K562 (cell line): ENCODE measurements at regions not wholly inside any gene's neighbourhood (a gene's known extent, or its start where the extent isn't known, plus 50 kb on each side); places are given as distances from the start of the nearest gene placed in this dataset.

Experiments used
- ATAC-seq: fragments of 200-7000 bp; cut with Tn5 transposase; 3 replicates; pipeline ENCODE4 v1.9.1; 2020; ENCODE audit warnings: moderate library complexity
- BruUV-seq: library from RNA; stranded (reverse); fragments of 400-500 nt; replicated peaks from 2 replicates; lab custom pipeline; 2021; lab: Mats Ljungman, UMichigan
- CTCF ChIA-PET: fragments of 300-600 bp; formaldehyde crosslinking; extraction: SDS; loops from one replicate; lab custom pipeline; 2021; ENCODE audit warnings: low intra/inter-chr PET ratio; lab: Yijun Ruan, JAX
- POLR2A ChIA-PET: fragments of 300-600, 350-650 bp; sonication (Branson Sonifier 250); formaldehyde crosslinking; extraction: SDS; loops from one replicate; lab custom pipeline; 2021; ENCODE audit warnings: antibody characterized with exemption, inconsistent platforms; lab: Yijun Ruan, JAX
- DNase-seq, 4 experiments: peaks; one replicate each; pipeline versions ENCODE4 v3.0.0 to v3.0.0-alpha.2; 2011 to 2018; ENCODE audit warnings: low spot score in 3 of 4, mixed read lengths in 3 of 4; ENCODE audit errors: extremely low read depth in 1 of 4
- FAIRE-seq: peaks from 2 replicates; lab custom pipeline; 2011; peaks lifted over from hg19 to GRCh38; lab: Jason Lieb, UNC
- H2AFZ ChIP-seq: 2 replicates; pipeline ENCODE4 v1.6.0; 2011; ENCODE audit warnings: low read depth, low read length, control low read depth, inconsistent platforms
- H3K27ac ChIP-seq: fragments of 200-600 bp; 3 replicates; pipeline ENCODE4 v1.8.0; 2011; ENCODE audit warnings: low read depth, mild to moderate bottlenecking, control low read depth, inconsistent platforms, low read length, moderate library complexity, mixed read lengths; ENCODE audit errors: extremely low read depth
- H3K27me3 ChIP-seq, 2 experiments: fragments of 300-600 bp in 1 of 2; 2 replicates in 1 of 2; 3 replicates in 1 of 2; pipeline versions ENCODE4 v1.6.0 to v1.8.0; 2011; ENCODE audit warnings: inconsistent platforms in 2 of 2, low read length in 2 of 2, mild to moderate bottlenecking in 1 of 2, mixed read lengths in 1 of 2, moderate library complexity in 1 of 2; ENCODE audit not compliant: control insufficient read depth in 2 of 2, insufficient read depth in 2 of 2
- H3K36me3 ChIP-seq: fragments of 300-600 bp; 3 replicates; pipeline ENCODE4 v1.8.0; 2011; ENCODE audit warnings: mild to moderate bottlenecking, low read length, inconsistent platforms; ENCODE audit not compliant: control insufficient read depth, insufficient read depth
- H3K4me1 ChIP-seq, 2 experiments: fragments of 200-600 bp in 1 of 2; replicated peaks in 1 of 2; 2 replicates in 1 of 2; 3 replicates in 1 of 2; pipeline versions ENCODE4 v1.5.1 to v1.8.0; 2011; ENCODE audit warnings: inconsistent platforms in 2 of 2, low read length in 2 of 2, mild to moderate bottlenecking in 1 of 2, mixed read lengths in 1 of 2, moderate library complexity in 1 of 2; ENCODE audit not compliant: control insufficient read depth in 2 of 2, insufficient read depth in 2 of 2
- H3K4me2 ChIP-seq: 2 replicates; pipeline ENCODE4 v1.6.1; 2011; ENCODE audit warnings: low read length, control low read depth, inconsistent platforms, mixed read lengths; ENCODE audit not compliant: insufficient read depth
- H3K4me3 ChIP-seq: fragments of 200-600 bp; sonication (generic), shearing (Covaris generic); 2 replicates; pipeline ENCODE4 v1.5.1; 2016; ENCODE audit warnings: control low read depth, inconsistent platforms
- H3K79me2 ChIP-seq: fragments of 200-600 bp; 3 replicates; pipeline ENCODE4 v1.8.0; 2011; ENCODE audit warnings: low read length, inconsistent platforms; ENCODE audit not compliant: control insufficient read depth, insufficient read depth
- H3K9ac ChIP-seq, 2 experiments: 2 replicates each; pipeline versions ENCODE4 v1.6.0 to v1.6.1; 2011; ENCODE audit warnings: low read depth in 2 of 2, low read length in 2 of 2, control low read depth in 1 of 2, inconsistent platforms in 1 of 2, mild to moderate bottlenecking in 1 of 2, mixed read lengths in 1 of 2; ENCODE audit not compliant: insufficient read depth in 1 of 2
- H3K9me1 ChIP-seq: one replicate; pipeline ENCODE4 v1.6.0; 2011; ENCODE audit warnings: inconsistent platforms, mild to moderate bottlenecking, low read length, moderate library complexity; ENCODE audit not compliant: control insufficient read depth, insufficient read depth
- H3K9me3 ChIP-seq: replicated peaks from 2 replicates; pipeline ENCODE4 v1.5.1; 2011; ENCODE audit warnings: low read depth, low read length, inconsistent platforms; ENCODE audit not compliant: control insufficient read depth, insufficient read depth
- H4K20me1 ChIP-seq: replicated peaks from 2 replicates; pipeline ENCODE4 v1.6.1; 2011; ENCODE audit warnings: low read length, inconsistent platforms, mixed read lengths; ENCODE audit not compliant: control insufficient read depth, insufficient read depth
- BRF1 ChIP-seq: IDR thresholded peaks from 3 replicates; pipeline ENCODE4 v1.6.1; 2011; ENCODE audit warnings: borderline replicate concordance, mild to moderate bottlenecking; ENCODE audit not compliant: insufficient read length; ENCODE audit errors: extremely low read depth
- CBFA2T3 ChIP-seq: fragments of 450-650 bp; IDR thresholded peaks from 2 replicates; pipeline ENCODE4 v1.6.1; 2017
- CTCF ChIP-seq, 3 experiments: IDR thresholded peaks in 2 of 3; conservative IDR thresholded peaks in 1 of 3; 2 replicates each; pipeline ENCODE4 v1.5.1; 2011 to 2012; ENCODE audit warnings: low read length in 3 of 3, mild to moderate bottlenecking in 3 of 3, control low read depth in 2 of 3, improper control_type of control experiment in 1 of 3, inconsistent platforms in 1 of 3, low read depth in 1 of 3, mixed read lengths in 1 of 3, moderate library complexity in 1 of 3; ENCODE audit not compliant: insufficient read depth in 2 of 3
- HDAC6 ChIP-seq: IDR thresholded peaks from 2 replicates; pipeline ENCODE4 v1.6.1; 2012; ENCODE audit warnings: low read depth, mild to moderate bottlenecking, control low read depth, inconsistent platforms, low read length, moderate library complexity
- JUNB ChIP-seq: fragments of 450-650 bp; formaldehyde crosslinking; conservative IDR thresholded peaks from 2 replicates; pipeline ENCODE4 v1.4.0; 2020; ENCODE audit warnings: mild to moderate bottlenecking
- KDM2B ChIP-seq: fragments of 250-450 bp; sonication (Bioruptor Pico); IDR thresholded peaks from 2 replicates; pipeline ENCODE4 v1.8.0; 2021; ENCODE audit warnings: mild to moderate bottlenecking, moderate library complexity
- KLF13 ChIP-seq: fragments of 450-650 bp; IDR thresholded peaks from 2 replicates; pipeline ENCODE4 v1.6.1; 2016; ENCODE audit warnings: missing genetic modification characterization, low read depth, mild to moderate bottlenecking, missing compliant biosample characterization, moderate library complexity, borderline replicate concordance
- TCFL5 ChIP-seq: fragments of 250-450 bp; sonication (Bioruptor Pico); conservative IDR thresholded peaks from 2 replicates; pipeline ENCODE4 v1.6.1; 2021; ENCODE audit warnings: mild to moderate bottlenecking, moderate library complexity, matching md5 sums
- ZNF717 ChIP-seq: fragments of 250-450 bp; sonication (Bioruptor Pico); IDR thresholded peaks from 2 replicates; pipeline ENCODE4 v1.5.0; 2021
- ZSCAN32 ChIP-seq: fragments of 450-650 bp; formaldehyde crosslinking; IDR thresholded peaks from 2 replicates; pipeline ENCODE4 v1.4.0; 2020; ENCODE audit warnings: mild to moderate bottlenecking, moderate library complexity
- WGBS: fragments of 100-300 bp; shearing (Covaris generic); methylation state at CpG from one replicate; pipeline ENCODE4 v1.1.6; 2016; ENCODE audit warnings: low coverage, mixed read lengths; ENCODE audit not compliant: insufficient coverage; ENCODE audit errors: missing lambda C conversion rate; 5-methylcytosine and 5-hydroxymethylcytosine counted together
- in situ Hi-C: fragments of 300-500 bp; cut with MboI; formaldehyde crosslinking; loops from 4 replicates; pipeline ENCODE4 v1.15.0; 2018; ENCODE audit warnings: inconsistent platforms, mixed read lengths
- intact Hi-C: fragments of 100-400 bp; cut with micrococcal nuclease; formaldehyde crosslinking; loops from 2 replicates; pipeline ENCODE4 v1.14.2; 2022

GRCh38 chr7:110187877-110188554, 902.9 kb upstream of the LRRN3 start:
- in situ Hi-C loops (no loop called here), intact Hi-C loops (no loop called here)
- Histone ChIP-seq H3K9me3 (no peaks in the 10 kb centered on the region), H3K79me2 (no peaks in the 10 kb centered on the region), H3K27ac (no peak overlapping the region), H3K27me3 (no peaks in the 10 kb centered on the region), H3K4me1 (no peaks in the 10 kb centered on the region), H3K4me3 (no peak overlapping the region), H2AFZ (no peak overlapping the region), H4K20me1 (no peaks in the 10 kb centered on the region), H3K9me1 (no peaks in the 10 kb centered on the region), H3K9ac (no peak overlapping the region)
- DNase-seq (no peak), ATAC-seq (no peak)
- under 1% methylated on average over 3 of the region's 3 CpGs for WGBS
- ChIA-PET CTCF (no interaction called here), POLR2A (no interaction called here)
- BruUV-seq: no TSS peak
- no peak for TF ChIP-seq TCFL5
- no peak for TF ChIP-seq KLF13 (tag)
- no peak for TF ChIP-seq BRF1
- TF ChIP-seq KDM2B (CRISPR knock-in tag): no peak
- no peak for TF ChIP-seq CTCF (IDR thresholded peaks at IDR 0.05 in 2 of 3, conservative IDR thresholded peaks at IDR 0.05 in 1 of 3; ENCODE audit: insufficient read depth in 2 of 3, low read depth in 1 of 3, low read length in 3 of 3)
- no peak for TF ChIP-seq HDAC6
- TF ChIP-seq ZSCAN32 (CRISPR knock-in tag): no peak
- TF ChIP-seq ZNF717 (CRISPR knock-in tag): no peak
- TF ChIP-seq JUNB: no peak
- TF ChIP-seq CBFA2T3: no peak
- TF ChIP-seq, all 486 proteins: peak for 0
- FAIRE-seq: no peak
- no peaks in the 10 kb centered on the region for H3K36me3 ChIP-seq
- no peak overlapping the region for H3K4me2 ChIP-seq
